Chondrocyte (in vitro differentiated cells): ENCODE measurements at regions not wholly inside any gene's neighbourhood (a gene's known extent, or its start where the extent isn't known, plus 50 kb on each side); places are given as distances from the start of the nearest gene placed in this dataset.

Experiments
- DNase-seq: peaks from one replicate; pipeline ENCODE4 v3.0.0; 2021; ENCODE audit warnings: mixed read lengths, low spot score
- H3K27ac Mint-ChIP-seq: one replicate; pipeline ENCODE4 v1.8.0; 2021; ENCODE audit warnings: mild to moderate bottlenecking, moderate library complexity, mixed read lengths; ENCODE audit not compliant: unreplicated experiment
- H3K27me3 Mint-ChIP-seq: 2 replicates; pipeline ENCODE4 v1.8.0; 2021; ENCODE audit warnings: low read depth, mixed read lengths
- H3K36me3 Mint-ChIP-seq: 2 replicates; pipeline ENCODE4 v1.8.0; 2021; ENCODE audit warnings: low read depth, mixed read lengths
- H3K4me1 Mint-ChIP-seq: 2 replicates; pipeline ENCODE4 v1.8.0; 2021; ENCODE audit warnings: low read depth, mild to moderate bottlenecking, mixed read lengths
- H3K4me3 Mint-ChIP-seq: one replicate; pipeline ENCODE4 v1.8.0; 2021; ENCODE audit warnings: mild to moderate bottlenecking, moderate library complexity, mixed read lengths; ENCODE audit not compliant: unreplicated experiment
- H3K9me3 Mint-ChIP-seq: 2 replicates; pipeline ENCODE4 v1.8.0; 2021; ENCODE audit warnings: low read depth, mixed read lengths
- TF ChIP-seq, protein P1 (sequence below): fragments of 200-600 bp; sonication (generic); IDR thresholded peaks from 2 replicates; pipeline ENCODE4 v1.5.0; 2021; ENCODE audit warnings: antibody characterized with exemption, mild to moderate bottlenecking, moderate library complexity

DNA sequence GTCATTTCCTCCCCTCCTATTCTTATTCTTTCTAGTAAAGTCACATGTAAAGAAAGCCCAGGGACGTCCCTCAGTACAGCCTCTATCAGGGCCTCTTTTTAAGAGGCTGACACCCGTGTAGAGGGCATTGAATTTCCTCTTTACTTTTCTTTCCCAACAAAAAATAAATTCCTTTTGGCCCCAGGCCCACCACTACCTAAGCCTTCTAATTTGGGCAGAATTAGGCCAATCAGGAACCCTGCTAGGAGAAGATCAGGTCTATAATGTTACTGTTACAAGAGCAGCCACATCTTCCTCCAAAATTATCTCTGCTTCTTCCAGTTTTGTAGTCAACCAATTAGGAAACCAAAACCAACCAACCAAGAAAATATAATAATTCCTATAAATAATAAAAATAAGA, 189.6 kb upstream of the NREP start:
- Mint-ChIP-seq H3K4me1 (peaks cover 78% of the 10 kb centered on the region), H3K36me3 (peaks cover 5% of the 10 kb centered on the region), H3K4me3 (no peak overlapping the region), H3K27ac (peak overlapping the region; percentile 97), H3K9me3 (peaks cover 12% of the 10 kb centered on the region), H3K27me3 (no peaks in the 10 kb centered on the region)
- TF ChIP-seq, protein P1, sequence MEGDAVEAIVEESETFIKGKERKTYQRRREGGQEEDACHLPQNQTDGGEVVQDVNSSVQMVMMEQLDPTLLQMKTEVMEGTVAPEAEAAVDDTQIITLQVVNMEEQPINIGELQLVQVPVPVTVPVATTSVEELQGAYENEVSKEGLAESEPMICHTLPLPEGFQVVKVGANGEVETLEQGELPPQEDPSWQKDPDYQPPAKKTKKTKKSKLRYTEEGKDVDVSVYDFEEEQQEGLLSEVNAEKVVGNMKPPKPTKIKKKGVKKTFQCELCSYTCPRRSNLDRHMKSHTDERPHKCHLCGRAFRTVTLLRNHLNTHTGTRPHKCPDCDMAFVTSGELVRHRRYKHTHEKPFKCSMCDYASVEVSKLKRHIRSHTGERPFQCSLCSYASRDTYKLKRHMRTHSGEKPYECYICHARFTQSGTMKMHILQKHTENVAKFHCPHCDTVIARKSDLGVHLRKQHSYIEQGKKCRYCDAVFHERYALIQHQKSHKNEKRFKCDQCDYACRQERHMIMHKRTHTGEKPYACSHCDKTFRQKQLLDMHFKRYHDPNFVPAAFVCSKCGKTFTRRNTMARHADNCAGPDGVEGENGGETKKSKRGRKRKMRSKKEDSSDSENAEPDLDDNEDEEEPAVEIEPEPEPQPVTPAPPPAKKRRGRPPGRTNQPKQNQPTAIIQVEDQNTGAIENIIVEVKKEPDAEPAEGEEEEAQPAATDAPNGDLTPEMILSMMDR: no peak
- DNase-seq: no peak

- Mint-ChIP-seq H3K4me3 (no peak overlapping the region), H3K27ac (peak overlapping the region; percentile 97), H3K9me3 (peaks cover 9% of the 10 kb centered on the region), H3K27me3 (no peaks in the 10 kb centered on the region), H3K36me3 (peaks cover 5% of the 10 kb centered on the region), H3K4me1 (peaks cover 75% of the 10 kb centered on the region)
- DNase-seq: no peak
- TF ChIP-seq, protein P1: no peak
These were observed 188.5 kb upstream of the NREP start for GRCh38 chr5:111945535-111945934.

GRCh38 chr5:111942661-111943401, 185.8 kb upstream of the NREP start:
- TF ChIP-seq, protein P1: no peak
- no peak overlapping the region for H3K4me3 Mint-ChIP-seq
- no peak for DNase-seq
- H3K27ac Mint-ChIP-seq: peak overlapping the region; percentile 62
- H3K36me3 Mint-ChIP-seq: peaks cover 5% of the 10 kb centered on the region
- peaks cover 8% of the 10 kb centered on the region for H3K9me3 Mint-ChIP-seq
- peaks cover 61% of the 10 kb centered on the region for H3K4me1 Mint-ChIP-seq
- no peaks in the 10 kb centered on the region for H3K27me3 Mint-ChIP-seq

DNA sequence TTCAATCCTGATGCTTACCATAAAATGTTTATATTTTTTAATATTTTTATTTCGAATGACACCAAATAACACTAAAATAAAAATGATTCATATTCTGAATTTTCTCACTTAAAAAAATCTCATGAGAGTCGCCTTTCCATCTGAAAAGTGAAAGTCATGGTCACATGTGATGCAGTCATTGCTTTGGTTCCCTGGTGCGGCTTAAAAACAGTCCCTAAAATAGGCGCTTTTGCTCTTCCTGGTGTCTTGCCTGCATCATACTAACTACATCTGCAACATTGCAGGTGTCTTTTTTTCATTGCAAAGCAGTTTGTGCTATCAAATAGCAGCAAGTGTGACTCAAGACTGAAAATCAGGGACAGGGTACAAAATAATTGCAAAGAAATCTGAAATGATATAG, 185.2 kb upstream of the NREP start:
- TF ChIP-seq, protein P1: no peak
- Mint-ChIP-seq H3K27me3 (no peaks in the 10 kb centered on the region), H3K27ac (peak overlapping the region; percentile 46), H3K9me3 (peaks cover 9% of the 10 kb centered on the region), H3K4me3 (no peak overlapping the region), H3K36me3 (peaks cover 5% of the 10 kb centered on the region), H3K4me1 (peaks cover 62% of the 10 kb centered on the region)
- DNase-seq: no peak

DNA sequence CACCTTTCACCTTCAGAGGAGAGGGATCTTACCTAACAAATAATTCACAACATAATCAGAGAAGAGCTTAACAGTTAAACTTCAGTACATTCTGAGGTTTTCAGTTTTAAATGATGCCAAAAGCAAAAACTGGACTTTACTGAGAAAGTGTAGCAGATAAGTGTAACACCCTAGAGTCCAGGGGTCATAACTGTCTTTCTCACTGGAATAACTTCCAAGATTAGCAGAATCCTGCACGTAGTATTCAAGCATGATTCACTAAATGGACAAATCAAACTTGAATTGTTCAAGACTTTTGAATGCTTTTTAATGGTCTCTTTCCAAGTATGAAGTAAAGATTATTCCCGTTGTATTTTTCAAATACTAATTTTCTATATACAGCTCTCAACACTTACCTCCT, 180.1 kb upstream of the NREP start:
- peaks cover 3% of the 10 kb centered on the region for H3K36me3 Mint-ChIP-seq
- DNase-seq: no peak
- no peaks in the 10 kb centered on the region for H3K27me3 Mint-ChIP-seq
- H3K4me3 Mint-ChIP-seq: no peak overlapping the region
- peak overlapping the region; percentile 81 for H3K27ac Mint-ChIP-seq
- peaks cover 63% of the 10 kb centered on the region for H3K4me1 Mint-ChIP-seq
- TF ChIP-seq, protein P1: no peak
- H3K9me3 Mint-ChIP-seq: peaks cover 7% of the 10 kb centered on the region
